Gastroesophageal sphincter (tissue), 4 donors: ENCODE measurements at regions not wholly inside any gene's neighbourhood (a gene's known extent, or its start where the extent isn't known, plus 50 kb on each side); places are given as distances from the start of the nearest gene placed in this dataset.

Experiments used
- ATAC-seq: fragments of 150-250 bp; one replicate; pipeline ENCODE4 v1.9.1; 2016; ENCODE audit warnings: mild to moderate bottlenecking, moderate library complexity
- H3K27ac ChIP-seq, 4 donors: fragments of 200-600 bp; sonication (generic) in 3 of 4; 1 replicate in 3 of 4; 2 replicates in 1 of 4; pipeline ENCODE4 v1.5.1; 2016 to 2019
- H3K27me3 ChIP-seq: fragments of 200-600 bp; sonication (generic); one replicate; pipeline ENCODE4 v1.5.1; 2019
- H3K36me3 ChIP-seq, 2 donors: fragments of 200-600 bp; sonication (generic); one replicate each; pipeline ENCODE4 v1.5.1; 2019; ENCODE audit warnings: control low read depth in 1 of 2
- H3K4me1 ChIP-seq, 3 donors: fragments of 200-600 bp; sonication (generic); 1 replicate in 2 of 3; 2 replicates in 1 of 3; pipeline ENCODE4 v1.5.1; 2016 to 2019; ENCODE audit warnings: control low read depth in 2 of 3
- H3K4me3 ChIP-seq, 2 donors: fragments of 200-600 bp; sonication (generic); one replicate each; pipeline ENCODE4 v1.5.1; 2019; ENCODE audit warnings: mild to moderate bottlenecking in 1 of 2, moderate library complexity in 1 of 2
- H3K9me3 ChIP-seq, 3 donors: fragments of 200-600 bp; sonication (generic); one replicate each; pipeline ENCODE4 v1.5.1; 2017 to 2019; ENCODE audit warnings: control low read depth in 2 of 3
- EP300 ChIP-seq: sonication (generic); formaldehyde crosslinking; IDR thresholded peaks from one replicate; pipeline ENCODE4 v1.6.1; 2017; ENCODE audit warnings: antibody characterized with exemption, mild to moderate bottlenecking
- POLR2A ChIP-seq, 2 donors: fragments of 450-650 bp; IDR thresholded peaks; one replicate each; pipeline ENCODE4 v1.6.1; 2017; ENCODE audit warnings: antibody characterized with exemption in 2 of 2, mild to moderate bottlenecking in 2 of 2, moderate library complexity in 1 of 2
- POLR2AphosphoS5 ChIP-seq: sonication (generic); formaldehyde crosslinking; IDR thresholded peaks from one replicate; pipeline ENCODE4 v1.6.1; 2017; ENCODE audit warnings: antibody characterized with exemption
- WGBS, 2 donors: methylation state at CpG; one replicate each; pipeline ENCODE4 v1.1.5; 2018; ENCODE audit warnings: low coverage in 1 of 2; 5-methylcytosine and 5-hydroxymethylcytosine counted together
- TF ChIP-seq, protein P1 (sequence below), 4 experiments: fragments of 200-600 bp in 2 of 4; fragments of 450-650 bp in 2 of 4; sonication (generic) in 1 of 4; IDR thresholded peaks; one replicate each; pipeline ENCODE4 v1.5.1; 2017 to 2019; ENCODE audit warnings: antibody characterized with exemption in 4 of 4, mild to moderate bottlenecking in 2 of 4, moderate library complexity in 2 of 4

DNA sequence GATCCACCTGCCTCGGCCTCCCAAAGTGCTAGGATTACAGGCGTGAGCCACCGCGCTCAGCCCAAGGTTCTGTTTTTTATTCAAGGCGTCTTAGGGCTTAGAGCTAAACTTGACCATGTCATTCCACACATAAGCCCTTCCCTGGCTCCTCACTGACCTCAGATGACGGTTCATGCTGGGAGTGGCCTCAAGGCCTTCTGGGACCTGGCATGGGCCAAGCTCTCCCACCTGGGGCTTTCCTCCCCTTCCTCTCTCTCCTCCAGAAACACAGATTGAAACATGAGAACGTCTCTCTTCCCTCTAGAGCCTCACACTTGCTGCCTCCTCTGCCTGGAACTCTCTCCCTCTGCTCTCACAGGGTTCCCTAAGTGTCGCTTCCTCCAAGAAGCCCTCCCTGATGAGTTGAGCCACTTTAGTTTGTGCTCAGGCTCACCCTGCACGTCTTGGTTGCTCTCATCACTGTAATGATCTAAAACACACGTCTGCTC is 155.6 kb upstream of the IER5L start:
- Histone ChIP-seq H3K27ac (peak overlapping the region; percentile 56 to 90 (median 86)), H3K36me3 (no peaks in the 10 kb centered on the region), H3K27me3 (no peaks in the 10 kb centered on the region), H3K9me3 (peaks cover 0 to 12% (median 0%) of the 10 kb centered on the region in 3 donors), H3K4me3 (peak overlapping the region in 1 of 2 donors; percentile 30), H3K4me1 (peaks cover 8 to 72% (median 37%) of the 10 kb centered on the region in 3 donors)
- WGBS, 2 donors: 56% methylated on average over 8 to 9 of the region's 10 CpGs
- TF ChIP-seq POLR2A (IDR thresholded peaks at IDR 0.05) (no peak), EP300 (no peak), POLR2AphosphoS5 (no peak)
- TF ChIP-seq, protein P1, sequence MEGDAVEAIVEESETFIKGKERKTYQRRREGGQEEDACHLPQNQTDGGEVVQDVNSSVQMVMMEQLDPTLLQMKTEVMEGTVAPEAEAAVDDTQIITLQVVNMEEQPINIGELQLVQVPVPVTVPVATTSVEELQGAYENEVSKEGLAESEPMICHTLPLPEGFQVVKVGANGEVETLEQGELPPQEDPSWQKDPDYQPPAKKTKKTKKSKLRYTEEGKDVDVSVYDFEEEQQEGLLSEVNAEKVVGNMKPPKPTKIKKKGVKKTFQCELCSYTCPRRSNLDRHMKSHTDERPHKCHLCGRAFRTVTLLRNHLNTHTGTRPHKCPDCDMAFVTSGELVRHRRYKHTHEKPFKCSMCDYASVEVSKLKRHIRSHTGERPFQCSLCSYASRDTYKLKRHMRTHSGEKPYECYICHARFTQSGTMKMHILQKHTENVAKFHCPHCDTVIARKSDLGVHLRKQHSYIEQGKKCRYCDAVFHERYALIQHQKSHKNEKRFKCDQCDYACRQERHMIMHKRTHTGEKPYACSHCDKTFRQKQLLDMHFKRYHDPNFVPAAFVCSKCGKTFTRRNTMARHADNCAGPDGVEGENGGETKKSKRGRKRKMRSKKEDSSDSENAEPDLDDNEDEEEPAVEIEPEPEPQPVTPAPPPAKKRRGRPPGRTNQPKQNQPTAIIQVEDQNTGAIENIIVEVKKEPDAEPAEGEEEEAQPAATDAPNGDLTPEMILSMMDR (IDR thresholded peaks at IDR 0.05): no peak
- ATAC-seq: no peak

DNA sequence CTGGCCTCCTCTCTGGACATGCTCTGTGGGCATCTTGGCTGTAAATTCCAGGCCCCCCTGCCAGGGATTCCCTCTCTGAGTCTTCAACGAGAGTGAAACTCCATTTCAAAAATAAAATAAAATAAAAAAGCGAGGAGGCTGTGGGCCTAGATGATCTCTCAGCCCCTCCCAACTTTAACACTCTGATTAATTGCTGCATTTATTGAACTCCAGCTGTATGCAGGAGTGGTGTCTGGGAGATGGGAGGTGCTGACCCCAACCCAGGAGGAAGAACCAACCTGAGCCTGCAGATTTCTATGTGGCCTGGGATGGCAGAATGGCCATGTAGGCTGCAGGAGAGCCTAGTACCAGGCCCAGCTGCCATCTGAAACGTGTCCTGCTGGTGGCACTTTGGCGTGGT is 154.5 kb upstream of the IER5L start:
- 66 to 79% methylated on average over 3 of the region's 4 CpGs for WGBS, 2 donors
- Histone ChIP-seq H3K36me3 (no peaks in the 10 kb centered on the region), H3K4me1 (peaks cover 8 to 72% (median 37%) of the 10 kb centered on the region in 3 donors), H3K9me3 (peaks cover 0 to 12% (median 0%) of the 10 kb centered on the region in 3 donors), H3K27me3 (no peaks in the 10 kb centered on the region), H3K27ac (peak overlapping the region; percentile 13 to 88 (median 82)), H3K4me3 (no peak overlapping the region)
- ATAC-seq: no peak
- TF ChIP-seq POLR2AphosphoS5 (no peak), EP300 (no peak), POLR2A (IDR thresholded peaks at IDR 0.05) (no peak)
- TF ChIP-seq, protein P1 (IDR thresholded peaks at IDR 0.05): no peak

DNA sequence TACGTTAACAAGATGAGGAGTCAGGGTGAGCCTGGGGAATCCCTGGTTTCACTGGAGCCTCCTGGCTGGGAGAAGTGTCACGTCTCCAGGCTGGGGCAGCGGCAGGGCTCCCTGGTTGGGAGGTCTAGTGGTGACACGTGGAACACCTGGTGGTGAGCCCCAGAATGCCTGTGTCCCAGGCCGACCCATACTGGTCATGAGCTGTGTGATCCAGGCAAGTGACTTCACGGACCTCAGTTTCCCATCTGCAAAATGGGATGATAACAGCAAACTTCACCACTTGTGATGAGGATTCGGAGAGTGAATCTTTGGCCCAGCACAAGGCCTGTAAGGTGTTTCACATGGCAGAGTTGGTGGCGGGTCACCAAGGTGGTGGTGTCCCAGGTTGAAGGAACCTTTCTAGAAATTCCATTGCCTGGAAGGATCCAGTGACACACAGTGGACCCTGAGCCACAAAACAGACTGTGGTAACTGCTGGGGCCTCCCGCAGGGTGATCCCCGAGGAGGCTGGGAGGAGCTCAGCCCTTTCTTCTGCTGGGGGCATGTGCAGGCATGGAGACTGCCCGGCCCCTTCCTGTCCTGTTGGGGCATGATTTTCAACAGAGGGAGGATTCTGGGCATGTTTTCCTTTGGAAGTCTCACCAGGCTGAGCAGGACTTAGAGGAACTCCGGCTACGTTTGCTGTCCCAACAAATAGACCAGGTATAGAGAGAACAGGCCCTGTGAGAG is 153.9 kb upstream of the IER5L start:
- Histone ChIP-seq H3K4me1 (peaks cover 8 to 66% (median 31%) of the 10 kb centered on the region in 3 donors), H3K9me3 (peaks cover 0 to 12% (median 0%) of the 10 kb centered on the region in 3 donors), H3K36me3 (no peaks in the 10 kb centered on the region), H3K27ac (peak overlapping the region; percentile 13 to 88 (median 82)), H3K27me3 (no peaks in the 10 kb centered on the region), H3K4me3 (no peak overlapping the region)
- WGBS, 2 donors: 64 to 87% methylated on average over 6 to 7 of the region's 13 CpGs
- ATAC-seq: no peak
- TF ChIP-seq, protein P1 (IDR thresholded peaks at IDR 0.05): peak in 1 of 4 experiments; percentile 6
- no peak for TF ChIP-seq POLR2A (IDR thresholded peaks at IDR 0.05)

DNA sequence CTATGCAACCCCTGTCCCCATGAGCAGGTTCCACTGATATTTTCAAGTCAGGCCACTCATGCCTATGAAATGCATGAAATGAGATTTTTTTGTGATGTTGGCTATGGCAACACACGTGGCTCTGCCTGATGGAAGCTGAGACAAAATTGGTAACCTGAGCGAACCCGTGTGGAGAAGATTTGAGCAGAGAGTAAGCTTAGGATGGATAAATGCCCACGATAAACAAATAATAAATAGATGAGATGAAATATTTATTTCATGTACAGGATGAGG is 153.4 kb upstream of the IER5L start:
- H3K36me3 ChIP-seq: no peaks in the 10 kb centered on the region
- no peaks in the 10 kb centered on the region for H3K27me3 ChIP-seq
- no peak overlapping the region for H3K4me3 ChIP-seq
- H3K27ac ChIP-seq: peak overlapping the region in 3 of 4 donors; percentile 80 to 88 (median 83)
- TF ChIP-seq, protein P1 (IDR thresholded peaks at IDR 0.05): no peak
- no peak for TF ChIP-seq POLR2AphosphoS5
- TF ChIP-seq EP300: no peak
- no peak for TF ChIP-seq POLR2A (IDR thresholded peaks at IDR 0.05)
- peaks cover 0 to 12% (median 0%) of the 10 kb centered on the region in 3 donors for H3K9me3 ChIP-seq
- H3K4me1 ChIP-seq: peaks cover 8 to 61% (median 27%) of the 10 kb centered on the region in 3 donors
- no peak for ATAC-seq
- WGBS, 2 donors: 58 to 63% methylated on average over 3 to 4 of the region's 4 CpGs
